Natural killer cell (primary cell): ENCODE measurements at regions not wholly inside any gene's neighbourhood (a gene's known extent, or its start where the extent isn't known, plus 50 kb on each side); places are given as distances from the start of the nearest gene placed in this dataset.

ENCODE experiments used
- ATAC-seq, 3 donors: fragments of 150-1000 bp in 2 of 3; fragments of 200-7000 bp in 1 of 3; cut with Tn5 transposase; 1 replicate in 1 of 3; 2 replicates in 2 of 3; pipeline ENCODE4 v1.10.0; 2021; ENCODE audit warnings: mild to moderate bottlenecking in 2 of 3, moderate library complexity in 2 of 3
- DNase-seq, 2 donors: peaks; one replicate each; pipeline versions ENCODE4 v3.0.0 to v3.0.0-alpha.2; 2013 to 2021; ENCODE audit warnings: mixed read lengths in 1 of 2
- H3K27ac ChIP-seq: one replicate; pipeline ENCODE4 v1.5.1; 2013; ENCODE audit warnings: mild to moderate bottlenecking, low read length
- H3K27me3 ChIP-seq: one replicate; pipeline ENCODE4 v1.6.1; 2013; ENCODE audit warnings: low read length; ENCODE audit not compliant: control insufficient read depth, insufficient read depth
- H3K36me3 ChIP-seq: one replicate; pipeline ENCODE4 v1.6.1; 2013; ENCODE audit warnings: low read length; ENCODE audit not compliant: control insufficient read depth, insufficient read depth
- H3K4me1 ChIP-seq: one replicate; pipeline ENCODE4 v1.6.1; 2013; ENCODE audit warnings: low read length; ENCODE audit not compliant: control insufficient read depth, insufficient read depth
- H3K4me3 ChIP-seq: one replicate; pipeline ENCODE4 v1.5.1; 2013; ENCODE audit warnings: low read length
- H3K9me3 ChIP-seq: one replicate; pipeline ENCODE4 v1.6.1; 2013; ENCODE audit warnings: low read length; ENCODE audit not compliant: control insufficient read depth, insufficient read depth
- H3K27ac Mint-ChIP-seq, 2 donors: one replicate each; pipeline ENCODE4 v1.8.0; 2022; ENCODE audit warnings: mild to moderate bottlenecking in 2 of 2, mixed read lengths in 2 of 2, moderate library complexity in 1 of 2
- H3K27me3 Mint-ChIP-seq, 2 donors: one replicate each; pipeline ENCODE4 v1.8.0; 2022; ENCODE audit warnings: low read depth in 2 of 2, mixed read lengths in 2 of 2
- H3K36me3 Mint-ChIP-seq: one replicate; pipeline ENCODE4 v1.8.0; 2022; ENCODE audit warnings: mixed read lengths
- H3K4me1 Mint-ChIP-seq, 2 donors: one replicate each; pipeline ENCODE4 v1.8.0; 2022; ENCODE audit warnings: mixed read lengths in 2 of 2
- H3K4me3 Mint-ChIP-seq: one replicate; pipeline ENCODE4 v1.8.0; 2022; ENCODE audit warnings: mild to moderate bottlenecking, moderate library complexity, mixed read lengths
- H3K9me3 Mint-ChIP-seq, 2 donors: one replicate each; pipeline ENCODE4 v1.8.0; 2022; ENCODE audit warnings: mixed read lengths in 2 of 2
- WGBS: methylation state at CpG from one replicate; pipeline ENCODE4 v1.1.7; 2013; ENCODE audit warnings: missing lambda C conversion rate; ENCODE audit not compliant: insufficient coverage; 5-methylcytosine and 5-hydroxymethylcytosine counted together
- intact Hi-C: fragments of 100-400 bp; cut with micrococcal nuclease; formaldehyde crosslinking; loops from one replicate; pipeline ENCODE4 v1.14.2; 2022
- TF ChIP-seq, protein P1 (sequence below): fragments of 200-600 bp; IDR thresholded peaks from one replicate; pipeline ENCODE4 v1.8.0; 2022; ENCODE audit warnings: antibody characterized with exemption

DNA sequence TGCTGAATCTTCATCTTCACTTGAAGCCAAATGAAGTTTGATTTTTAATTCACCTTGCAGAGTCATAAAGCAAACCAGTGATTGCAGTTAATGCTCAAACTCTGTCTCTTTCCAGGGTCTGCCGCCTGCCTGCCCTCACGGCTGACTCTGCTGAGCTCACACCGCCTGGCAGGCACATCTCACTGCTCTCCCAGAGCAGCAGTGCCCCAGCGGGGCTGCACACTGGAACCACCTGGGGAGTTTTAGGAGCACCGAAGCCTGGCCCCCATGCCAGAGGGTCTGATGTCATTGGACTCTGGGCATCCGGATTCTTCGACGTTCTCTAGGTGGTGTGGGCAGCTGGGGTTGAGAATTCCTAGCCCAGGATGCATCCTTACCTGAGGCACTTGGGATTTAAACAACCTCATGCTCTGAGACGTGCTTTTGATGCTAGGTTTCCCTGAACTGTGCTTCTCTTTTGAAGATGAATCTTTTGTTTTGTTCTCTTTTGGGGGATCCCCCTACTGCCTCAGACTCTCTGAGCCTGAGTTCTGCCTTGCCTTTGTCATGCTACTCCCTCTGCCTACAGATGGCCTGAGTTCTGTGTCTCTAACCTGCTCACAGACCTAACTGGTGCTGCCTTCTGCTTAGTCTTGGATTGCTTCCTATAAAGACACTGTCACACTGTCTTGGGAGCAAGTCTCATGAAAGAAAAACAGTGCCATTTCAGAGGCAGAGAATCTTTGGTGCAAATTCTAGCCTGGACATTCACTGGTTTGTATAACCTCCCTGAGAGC is 438.1 kb upstream of the CCL2 start:
- H3K4me3 ChIP-seq = no peak overlapping the region
- Mint-ChIP-seq H3K9me3 (no peaks in the 10 kb centered on the region), H3K27ac (no peak overlapping the region), H3K36me3 (no peaks in the 10 kb centered on the region), H3K4me1 (no peaks in the 10 kb centered on the region), H3K27me3 (peaks cover 11 to 32% of the 10 kb centered on the region in 2 donors), H3K4me3 (no peak overlapping the region)
- TF ChIP-seq, protein P1, sequence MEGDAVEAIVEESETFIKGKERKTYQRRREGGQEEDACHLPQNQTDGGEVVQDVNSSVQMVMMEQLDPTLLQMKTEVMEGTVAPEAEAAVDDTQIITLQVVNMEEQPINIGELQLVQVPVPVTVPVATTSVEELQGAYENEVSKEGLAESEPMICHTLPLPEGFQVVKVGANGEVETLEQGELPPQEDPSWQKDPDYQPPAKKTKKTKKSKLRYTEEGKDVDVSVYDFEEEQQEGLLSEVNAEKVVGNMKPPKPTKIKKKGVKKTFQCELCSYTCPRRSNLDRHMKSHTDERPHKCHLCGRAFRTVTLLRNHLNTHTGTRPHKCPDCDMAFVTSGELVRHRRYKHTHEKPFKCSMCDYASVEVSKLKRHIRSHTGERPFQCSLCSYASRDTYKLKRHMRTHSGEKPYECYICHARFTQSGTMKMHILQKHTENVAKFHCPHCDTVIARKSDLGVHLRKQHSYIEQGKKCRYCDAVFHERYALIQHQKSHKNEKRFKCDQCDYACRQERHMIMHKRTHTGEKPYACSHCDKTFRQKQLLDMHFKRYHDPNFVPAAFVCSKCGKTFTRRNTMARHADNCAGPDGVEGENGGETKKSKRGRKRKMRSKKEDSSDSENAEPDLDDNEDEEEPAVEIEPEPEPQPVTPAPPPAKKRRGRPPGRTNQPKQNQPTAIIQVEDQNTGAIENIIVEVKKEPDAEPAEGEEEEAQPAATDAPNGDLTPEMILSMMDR = no peak
- H3K9me3 ChIP-seq = no peaks in the 10 kb centered on the region
- no peaks in the 10 kb centered on the region for H3K36me3 ChIP-seq
- no peaks in the 10 kb centered on the region for H3K27me3 ChIP-seq
- no peak for DNase-seq
- no peak for ATAC-seq
- no peak overlapping the region for H3K27ac ChIP-seq
- H3K4me1 ChIP-seq = no peaks in the 10 kb centered on the region
- WGBS = 66% methylated on average over 9 of the region's 9 CpGs
- intact Hi-C loops = no loop called here

DNA sequence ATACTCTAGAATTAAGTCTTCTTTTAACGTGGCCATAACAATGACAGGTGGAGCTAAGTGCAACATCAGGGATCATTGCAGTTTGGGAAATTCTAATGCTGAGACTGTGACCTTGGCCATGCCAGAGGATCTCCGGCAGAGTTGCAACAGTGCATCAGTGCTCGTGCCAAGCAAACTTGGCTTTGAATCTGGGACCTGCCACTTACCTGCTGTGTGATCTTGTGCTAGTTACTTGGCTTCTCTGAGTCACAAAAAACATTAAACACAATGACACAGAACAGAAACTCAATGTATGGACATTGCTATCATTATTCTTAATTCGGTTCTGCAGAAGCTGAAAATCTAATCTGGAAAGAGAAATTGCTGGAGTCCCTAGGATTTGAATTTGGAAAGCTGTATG is 435.5 kb upstream of the CCL2 start:
- H3K27me3 Mint-ChIP-seq = peaks cover 17 to 52% of the 10 kb centered on the region in 2 donors

DNA sequence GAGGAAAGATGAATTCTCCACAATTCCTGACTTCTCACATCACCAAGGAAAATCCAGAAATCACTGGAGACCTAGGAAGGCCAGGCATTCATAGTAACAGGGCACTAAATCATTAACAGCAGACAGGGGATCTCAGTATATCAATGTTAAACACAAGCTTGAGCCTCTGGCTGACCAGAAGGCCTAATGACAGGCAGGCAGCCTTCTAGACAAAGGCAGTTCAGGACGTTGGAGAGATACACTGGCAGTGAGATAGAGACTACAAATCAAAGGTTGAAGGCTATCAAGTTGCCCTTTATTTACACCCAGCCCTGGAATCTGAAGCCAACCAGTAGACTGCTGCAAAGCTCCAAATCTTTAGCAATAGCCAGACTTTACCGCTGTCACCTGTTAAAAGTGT is 422.8 kb upstream of the CCL2 start:
- Mint-ChIP-seq H3K4me1 (no peaks in the 10 kb centered on the region), H3K9me3 (no peaks in the 10 kb centered on the region), H3K27ac (no peak overlapping the region), H3K36me3 (no peaks in the 10 kb centered on the region), H3K27me3 (peaks cover 0 to 16% of the 10 kb centered on the region in 2 donors), H3K4me3 (no peak overlapping the region)
- Histone ChIP-seq H3K27ac (no peak overlapping the region), H3K36me3 (no peaks in the 10 kb centered on the region), H3K4me1 (no peaks in the 10 kb centered on the region), H3K27me3 (no peaks in the 10 kb centered on the region), H3K4me3 (no peak overlapping the region), H3K9me3 (no peaks in the 10 kb centered on the region)
- TF ChIP-seq, protein P1 = no peak
- ATAC-seq (no peak), DNase-seq (no peak)
- intact Hi-C loops = no loop called here
- 7% methylated on average over 1 of the region's 2 CpGs for WGBS

More for the DNA sequence above, 435.5 kb upstream of the CCL2 start:
- ATAC-seq (no peak), DNase-seq (no peak)
- no peaks in the 10 kb centered on the region for H3K36me3 Mint-ChIP-seq
- no peak overlapping the region for H3K4me3 Mint-ChIP-seq
- Histone ChIP-seq H3K9me3 (no peaks in the 10 kb centered on the region), H3K36me3 (no peaks in the 10 kb centered on the region), H3K27me3 (no peaks in the 10 kb centered on the region), H3K4me1 (no peaks in the 10 kb centered on the region), H3K27ac (no peak overlapping the region), H3K4me3 (no peak overlapping the region)
- TF ChIP-seq, protein P1 = no peak
- H3K4me1 Mint-ChIP-seq = no peaks in the 10 kb centered on the region
- WGBS = 77% methylated on average over 4 of the region's 4 CpGs
- no peak overlapping the region for H3K27ac Mint-ChIP-seq
- H3K9me3 Mint-ChIP-seq = no peaks in the 10 kb centered on the region
- intact Hi-C loops = no loop called here

DNA sequence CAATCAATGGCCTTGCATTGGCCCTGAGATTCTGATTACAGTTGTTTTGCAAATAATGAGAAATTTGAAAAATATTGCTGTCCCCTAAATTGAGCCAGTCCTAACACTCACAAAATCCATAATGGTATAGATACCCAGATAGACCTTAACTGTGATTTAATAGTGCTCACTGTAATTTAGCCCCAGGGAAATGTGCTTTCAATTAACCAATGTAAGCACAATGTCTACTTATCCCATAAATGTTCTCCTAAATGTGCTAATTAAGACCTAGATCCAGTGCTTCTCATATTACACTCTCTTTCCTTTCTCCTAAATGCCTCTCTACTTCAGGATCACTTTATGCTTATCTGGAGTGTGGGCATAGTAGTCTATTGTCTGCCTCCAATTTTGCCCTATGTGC is 417.8 kb upstream of the CCL2 start:
- ATAC-seq = no peak
- H3K9me3 ChIP-seq = no peaks in the 10 kb centered on the region
- no peaks in the 10 kb centered on the region for H3K36me3 Mint-ChIP-seq

More for the DNA sequence above, 417.8 kb upstream of the CCL2 start:
- H3K4me3 ChIP-seq = no peak overlapping the region
- TF ChIP-seq, protein P1 = no peak
- no peak for DNase-seq
- no peak overlapping the region for H3K27ac ChIP-seq
- no peaks in the 10 kb centered on the region for H3K4me1 Mint-ChIP-seq
- intact Hi-C loops = no loop called here
- H3K27me3 ChIP-seq = no peaks in the 10 kb centered on the region
- peaks cover 10 to 18% of the 10 kb centered on the region in 2 donors for H3K27me3 Mint-ChIP-seq
- H3K4me1 ChIP-seq = no peaks in the 10 kb centered on the region
- H3K9me3 Mint-ChIP-seq = no peaks in the 10 kb centered on the region
- H3K4me3 Mint-ChIP-seq = no peak overlapping the region
- H3K27ac Mint-ChIP-seq = no peak overlapping the region
- H3K36me3 ChIP-seq = no peaks in the 10 kb centered on the region
